BJ (cell line): ENCODE measurements at regions not wholly inside any gene's neighbourhood (a gene's known extent, or its start where the extent isn't known, plus 50 kb on each side); places are given as distances from the start of the nearest gene placed in this dataset.

Source experiments
- CTCF ChIA-PET: fragments of 350-600 bp; formaldehyde crosslinking; extraction: SDS; loops from one replicate; lab custom pipeline; 2021; ENCODE audit warnings: antibody characterized with exemption, inconsistent platforms; lab: Yijun Ruan, JAX
- POLR2A ChIA-PET: fragments of 300-600 bp; sonication (Branson Sonifier 250); formaldehyde crosslinking; extraction: SDS; loops from one replicate; lab custom pipeline; 2021; ENCODE audit warnings: antibody characterized with exemption; lab: Charles Lee
- DNase-seq: peaks from one replicate; pipeline ENCODE4 v3.0.0-alpha.2; 2011; ENCODE audit warnings: low read depth
- H3K27me3 ChIP-seq: 2 replicates; pipeline ENCODE4 v1.6.0; 2011; ENCODE audit warnings: low read length; ENCODE audit not compliant: control insufficient read depth, insufficient read depth
- H3K36me3 ChIP-seq: 2 replicates; pipeline ENCODE4 v1.5.1; 2011; ENCODE audit warnings: low read length; ENCODE audit not compliant: control insufficient read depth, insufficient read depth
- H3K4me3 ChIP-seq: 2 replicates; pipeline ENCODE4 v1.5.1; 2011; ENCODE audit warnings: low read depth, mild to moderate bottlenecking, control low read depth, low read length
- CTCF ChIP-seq: IDR thresholded peaks from 2 replicates; pipeline ENCODE4 v1.5.1; 2011; ENCODE audit warnings: low read depth, mild to moderate bottlenecking, control low read depth, inconsistent platforms, low read length, moderate library complexity; ENCODE audit not compliant: insufficient read depth

DNA sequence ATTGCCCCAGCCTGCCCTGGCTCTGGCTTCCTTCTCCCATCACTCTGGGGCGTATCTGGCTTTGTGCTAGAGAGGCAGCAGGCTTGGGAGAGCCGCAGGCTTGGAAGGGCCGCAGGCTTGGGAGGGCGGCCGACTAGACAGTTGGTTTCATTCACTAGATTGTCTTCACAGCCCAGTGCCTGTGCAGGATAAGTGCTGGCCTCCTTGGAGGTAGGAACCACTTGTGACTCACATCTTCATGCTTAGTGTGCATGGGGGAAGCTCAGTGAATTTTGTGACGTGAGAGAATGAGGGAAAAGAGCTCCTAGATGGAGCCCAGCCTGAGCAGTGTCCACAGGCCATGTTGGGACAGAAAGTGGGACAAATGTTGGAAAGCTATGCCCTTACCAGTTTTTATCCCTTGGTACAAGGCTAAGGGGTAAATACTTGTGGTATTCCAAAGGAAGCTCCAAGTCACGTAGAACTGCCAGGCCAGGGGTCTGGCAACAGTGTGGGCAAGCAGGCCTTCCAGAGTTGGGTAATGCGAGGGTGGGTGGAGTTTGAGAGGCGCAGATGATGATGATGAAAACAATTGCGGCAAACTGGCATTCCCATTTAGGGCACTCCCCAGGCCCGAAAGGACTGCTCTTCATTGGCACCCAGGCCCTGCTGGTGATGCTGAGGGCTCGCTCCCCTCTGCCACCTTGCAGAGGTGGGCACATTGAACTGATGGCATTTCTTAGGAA lies 100.1 kb downstream of the DDX1 start:
- DNase-seq = no peak
- Histone ChIP-seq H3K4me3 (no peak overlapping the region), H3K36me3 (no peaks in the 10 kb centered on the region), H3K27me3 (no peaks in the 10 kb centered on the region)
- no peak for TF ChIP-seq CTCF
- CTCF ChIA-PET = no interaction called here
- POLR2A ChIA-PET = no interaction called here

DNA sequence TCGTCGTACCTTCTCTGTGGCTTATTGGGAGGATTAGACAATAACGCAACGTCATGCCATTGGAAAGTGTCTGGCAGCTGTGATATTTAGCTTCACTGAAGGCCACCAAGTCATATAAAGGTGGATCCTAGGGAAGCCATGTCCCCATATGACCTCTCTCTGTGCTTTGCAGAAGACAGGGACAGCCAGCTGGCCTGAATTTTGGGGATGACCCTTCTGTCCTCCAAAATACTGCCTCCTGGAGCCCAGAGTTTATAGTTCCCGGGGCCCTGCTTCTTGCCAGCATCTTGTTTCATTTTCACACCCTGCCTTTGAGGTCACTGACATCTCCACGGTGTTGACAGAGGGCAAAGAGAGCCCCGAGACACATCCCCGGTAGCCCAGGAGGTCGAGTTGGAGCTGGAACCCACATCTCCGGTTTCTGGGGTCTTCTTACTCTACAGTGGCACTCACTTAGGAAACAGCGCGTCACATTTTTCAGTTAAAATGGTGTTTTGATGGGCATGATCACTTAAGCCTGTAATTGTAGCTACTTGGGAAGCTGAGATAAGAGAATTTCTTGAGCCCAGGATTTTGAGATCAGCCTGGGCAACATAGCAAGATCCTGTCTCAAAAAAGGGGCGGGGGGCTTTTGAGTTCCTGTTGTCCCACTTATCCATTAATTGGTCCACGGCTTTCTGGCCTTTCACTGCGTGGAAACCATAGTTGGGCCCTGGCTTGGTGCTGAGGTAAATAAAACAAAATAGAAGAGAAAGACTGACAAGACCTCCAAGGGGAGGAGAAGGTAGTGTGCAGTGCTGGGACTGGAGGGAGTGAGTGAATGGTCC lies 101.1 kb downstream of the DDX1 start:
- H3K36me3 ChIP-seq = no peaks in the 10 kb centered on the region
- H3K27me3 ChIP-seq = no peaks in the 10 kb centered on the region
- no peak overlapping the region for H3K4me3 ChIP-seq
- ChIA-PET POLR2A (no interaction called here), CTCF (no interaction called here)
- no peak for TF ChIP-seq CTCF
- no peak for DNase-seq

DNA sequence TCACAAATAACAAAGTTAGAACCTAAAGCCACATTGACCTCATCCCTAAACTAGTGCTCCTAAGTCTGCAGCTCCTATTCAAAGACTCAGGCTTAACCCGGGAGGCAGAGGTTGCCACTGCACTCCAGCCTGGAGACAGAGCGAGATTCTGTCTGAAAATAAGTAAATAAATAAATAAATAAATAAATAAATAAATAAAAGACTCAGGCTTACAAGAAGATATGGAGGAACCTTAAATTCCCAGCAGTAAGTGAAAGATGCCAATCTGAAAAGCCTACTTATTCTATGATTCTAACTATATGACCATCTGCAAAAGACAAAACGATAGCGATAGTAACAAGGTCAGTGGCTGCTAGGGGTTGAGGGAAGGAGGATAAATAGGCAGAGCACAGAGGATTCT lies 101.7 kb downstream of the DDX1 start:
- ChIA-PET POLR2A (no interaction called here), CTCF (no interaction called here)
- TF ChIP-seq CTCF = no peak
- Histone ChIP-seq H3K36me3 (no peaks in the 10 kb centered on the region), H3K4me3 (no peak overlapping the region), H3K27me3 (no peaks in the 10 kb centered on the region)
- no peak for DNase-seq

DNA sequence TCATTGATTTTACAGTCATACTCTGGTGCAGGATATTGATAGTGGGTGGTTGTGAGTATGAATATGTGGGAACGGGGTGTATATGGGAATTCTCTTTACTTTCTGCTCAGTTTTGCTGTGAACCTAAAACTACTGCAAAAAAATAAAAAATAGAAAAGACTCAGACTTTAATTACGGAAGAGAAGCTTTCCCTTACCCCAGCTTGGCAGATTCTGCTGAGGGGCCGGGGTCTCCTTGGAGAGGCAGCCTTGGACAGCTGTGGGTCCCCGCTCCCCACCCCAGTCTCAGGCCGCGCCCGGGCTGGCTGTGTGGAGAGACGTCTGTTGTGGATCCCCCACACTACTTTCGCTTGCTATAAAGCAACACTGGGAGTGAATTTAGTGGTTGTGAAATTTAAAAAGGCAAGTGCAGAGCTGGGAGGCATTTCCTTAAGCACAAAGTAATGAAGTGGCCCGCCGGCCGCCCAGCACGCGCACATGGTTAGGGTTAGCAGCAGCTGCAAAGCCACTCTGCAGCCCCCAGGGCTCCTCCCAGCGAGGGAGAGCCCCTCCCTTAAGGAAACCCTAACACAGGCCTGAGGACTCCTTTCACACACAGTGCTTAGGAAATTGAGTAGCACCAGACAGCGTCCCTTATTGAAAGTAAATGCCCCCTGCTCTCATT lies 102.4 kb downstream of the DDX1 start:
- Histone ChIP-seq H3K27me3 (no peaks in the 10 kb centered on the region), H3K36me3 (no peaks in the 10 kb centered on the region), H3K4me3 (no peak overlapping the region)
- TF ChIP-seq CTCF = no peak
- POLR2A ChIA-PET = no interaction called here
- CTCF ChIA-PET = no interaction called here
- DNase-seq = no peak

DNA sequence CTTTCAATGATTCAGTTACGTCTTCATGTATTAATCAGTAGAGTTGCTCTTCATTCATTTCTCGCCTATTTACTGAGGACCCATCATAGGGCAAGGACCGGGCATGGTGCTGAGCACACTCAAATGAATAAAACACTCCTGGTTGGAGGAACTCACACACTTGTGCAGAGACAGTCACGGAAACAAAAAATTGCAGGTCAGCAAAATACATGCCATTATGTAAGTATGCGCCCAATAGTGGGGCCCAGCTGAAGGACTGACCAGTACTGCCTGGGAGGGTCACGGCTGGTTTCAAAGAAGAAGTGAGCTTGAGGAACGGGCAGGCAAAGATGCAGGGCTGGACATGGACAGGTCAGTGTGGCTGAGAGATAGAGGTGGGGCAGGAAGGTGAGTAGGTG lies 102.9 kb downstream of the DDX1 start:
- no peak for DNase-seq
- no peaks in the 10 kb centered on the region for H3K27me3 ChIP-seq
- H3K4me3 ChIP-seq = no peak overlapping the region
- no peak for TF ChIP-seq CTCF
- H3K36me3 ChIP-seq = no peaks in the 10 kb centered on the region
- ChIA-PET POLR2A (no interaction called here), CTCF (no interaction called here)
